ENCODE measurements at regions not wholly inside any gene's neighbourhood (a gene's known extent, or its start where the extent isn't known, plus 50 kb on each side); places are given as distances from the start of the nearest gene placed in this dataset.

DNA sequence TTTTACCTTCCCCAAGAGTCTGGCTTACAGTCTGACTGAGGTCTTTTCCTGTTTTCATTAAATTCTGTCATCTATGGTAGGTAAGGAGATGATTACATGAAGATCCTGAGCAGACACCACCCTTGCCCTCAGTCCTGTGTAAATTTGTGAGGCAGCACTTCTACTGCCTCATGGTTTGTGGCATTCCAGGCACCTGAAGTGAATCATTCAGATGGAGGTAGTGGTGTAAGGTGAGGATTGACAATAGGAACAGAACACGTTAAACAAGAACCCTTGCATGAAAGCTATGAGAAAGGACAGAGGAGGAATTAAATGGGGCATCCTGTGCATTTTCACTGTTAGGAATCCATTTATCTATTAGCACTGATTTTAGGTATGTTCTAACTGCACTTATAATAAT, 618.6 kb downstream of the TLL1 start:
- no peak for DNase-seq (ENCODE audit: low spot score)

DNA sequence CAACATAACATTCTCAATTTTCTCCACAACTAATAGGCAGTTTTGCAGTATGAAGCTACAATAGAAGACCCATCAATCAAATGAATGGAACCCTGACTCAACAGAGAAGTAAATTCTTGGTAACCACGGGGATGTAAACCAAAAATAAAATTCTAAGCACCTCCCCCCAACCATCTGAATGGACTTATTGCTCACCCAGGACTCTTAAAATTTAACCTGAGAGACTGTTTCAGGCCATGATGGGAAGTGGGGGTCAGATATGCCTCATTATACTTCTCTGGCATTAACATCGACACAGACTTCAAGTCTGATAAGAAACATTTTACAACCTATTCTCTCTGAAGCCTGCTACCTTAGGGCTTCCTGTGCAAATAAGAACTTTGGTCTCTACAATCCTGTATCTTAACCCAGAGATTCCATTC, 620.9 kb downstream of the TLL1 start:
- no peak for DNase-seq (ENCODE audit: low spot score)

GRCh38 chr4:166498546-166498945, 625.5 kb downstream of the TLL1 start:
- peak; percentile 79 for DNase-seq (ENCODE audit: low spot score)

GRCh38 chr4:166499820-166500219, 626.8 kb downstream of the TLL1 start:
- no peak for DNase-seq (ENCODE audit: low spot score)

GRCh38 chr4:166501941-166502382, 628.9 kb downstream of the TLL1 start:
- DNase-seq (ENCODE audit: low spot score) = peak; percentile 5

- no peak for DNase-seq (ENCODE audit: low spot score)
Measured at GRCh38 chr4:166502660-166503059, 629.6 kb downstream of the TLL1 start.

DNA sequence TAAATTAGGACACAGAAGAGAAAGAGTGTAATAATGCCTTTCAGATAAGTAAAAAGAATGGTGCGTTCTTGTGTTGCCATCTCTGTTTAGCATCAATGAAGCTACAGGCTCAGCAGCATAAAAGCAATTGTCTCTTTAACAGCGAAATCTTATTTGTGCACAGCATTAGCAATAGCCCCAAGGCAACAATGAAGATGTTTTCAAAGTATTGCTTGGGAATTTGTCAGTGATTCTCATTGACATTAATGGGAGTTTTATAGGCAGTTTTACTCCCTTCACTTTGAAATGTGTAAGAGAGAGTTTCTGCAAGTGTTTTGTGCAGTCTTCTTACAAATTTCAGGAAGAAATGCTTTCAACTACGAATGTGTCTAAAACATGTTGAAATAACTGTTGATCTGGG, 633.0 kb downstream of the TLL1 start:
- DNase-seq (ENCODE audit: low spot score) = no peak

DNA sequence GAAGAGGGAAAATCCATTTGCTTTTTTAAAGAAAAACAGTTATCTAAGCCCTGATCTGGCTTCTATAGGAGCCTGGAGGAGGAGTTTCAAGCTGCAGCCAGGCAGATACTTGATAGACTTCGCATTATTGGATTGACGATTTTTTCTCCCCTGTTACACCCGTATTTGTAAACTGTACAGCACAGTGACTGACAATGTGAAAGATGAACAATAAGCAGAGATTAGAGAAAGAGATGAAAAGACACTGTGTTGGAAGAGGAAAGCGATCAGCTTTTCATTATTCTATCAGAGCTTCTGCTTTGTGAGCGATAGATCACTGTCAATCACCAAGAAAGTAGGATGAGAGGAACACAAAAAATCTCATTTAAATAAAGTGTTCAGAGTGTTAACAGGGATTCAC, 639.2 kb downstream of the TLL1 start:
- DNase-seq (ENCODE audit: low spot score) = no peak

DNA sequence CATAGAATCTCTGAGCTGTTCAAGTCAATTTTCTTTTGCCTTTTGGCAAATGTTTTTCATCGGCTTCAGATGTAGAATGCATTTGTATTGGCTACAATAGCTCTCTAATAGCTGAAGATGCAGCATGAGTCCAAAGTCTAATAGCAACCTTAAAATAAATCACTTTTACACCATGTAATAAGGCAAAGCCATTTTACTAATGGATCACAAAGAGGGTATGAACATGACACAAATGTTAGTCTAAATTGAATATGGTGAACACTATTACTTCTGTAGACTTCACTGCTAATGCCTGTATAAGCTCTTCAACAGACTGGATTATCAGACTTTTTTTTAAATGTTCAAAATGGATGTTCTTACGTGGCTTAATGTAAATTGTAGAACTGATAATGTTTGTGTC, 645.3 kb downstream of the TLL1 start:
- DNase-seq (ENCODE audit: low spot score) = no peak

DNA sequence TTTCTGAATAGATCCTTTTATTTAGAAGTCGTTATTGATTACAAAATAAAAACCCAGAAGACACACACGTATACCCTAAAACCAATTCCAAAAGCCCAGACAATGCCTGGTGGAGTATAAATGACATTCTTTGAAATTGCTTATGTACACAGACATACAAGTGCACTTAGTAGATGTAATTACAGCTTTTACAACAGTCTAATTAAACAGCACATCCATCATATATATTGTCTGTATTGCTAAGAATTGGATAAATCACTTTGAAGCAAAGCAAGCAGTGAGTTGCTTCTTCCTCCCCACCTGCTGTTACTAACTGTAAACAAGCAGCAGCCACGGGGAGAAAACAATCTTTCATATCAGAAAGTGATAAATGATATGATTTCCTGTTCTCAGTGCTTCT, 645.7 kb downstream of the TLL1 start:
- DNase-seq (ENCODE audit: low spot score) = no peak

GRCh38 chr4:166519774-166520173, 646.7 kb downstream of the TLL1 start:
- no peak for DNase-seq (ENCODE audit: low spot score)

- no peak for DNase-seq (ENCODE audit: low spot score)
Measured at GRCh38 chr4:166527500-166527899, 654.5 kb downstream of the TLL1 start.

GRCh38 chr4:166531703-166532102, 658.7 kb downstream of the TLL1 start:
- DNase-seq (ENCODE audit: low spot score) = no peak

GRCh38 chr4:166535865-166536264, 662.8 kb downstream of the TLL1 start:
- no peak for DNase-seq (ENCODE audit: low spot score)

DNA sequence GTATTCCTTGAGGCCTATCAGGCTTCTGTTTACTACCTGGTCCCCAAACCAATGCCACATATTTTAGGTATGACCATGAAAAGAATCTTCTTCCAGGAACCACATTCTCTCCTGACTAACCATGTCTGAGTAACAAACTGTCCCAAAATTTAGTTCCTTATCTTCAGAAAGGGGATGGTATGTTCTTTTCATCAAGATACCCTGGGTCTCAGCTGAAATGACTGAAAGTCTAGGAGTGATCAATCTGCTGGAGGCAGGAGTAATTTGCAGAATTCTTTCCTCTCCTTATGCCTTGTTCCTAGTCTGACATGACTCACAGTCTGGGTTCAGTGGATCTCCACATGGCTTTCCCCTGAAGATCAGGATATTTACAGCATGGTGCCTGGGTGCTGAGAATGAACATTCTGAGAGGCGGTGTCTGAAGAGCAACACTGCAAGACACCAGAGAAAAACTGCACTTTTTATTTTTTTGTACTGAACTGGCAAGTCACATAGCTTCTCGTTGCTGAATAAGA, 665.5 kb downstream of the TLL1 start:
- DNase-seq (ENCODE audit: low spot score) = no peak

DNA sequence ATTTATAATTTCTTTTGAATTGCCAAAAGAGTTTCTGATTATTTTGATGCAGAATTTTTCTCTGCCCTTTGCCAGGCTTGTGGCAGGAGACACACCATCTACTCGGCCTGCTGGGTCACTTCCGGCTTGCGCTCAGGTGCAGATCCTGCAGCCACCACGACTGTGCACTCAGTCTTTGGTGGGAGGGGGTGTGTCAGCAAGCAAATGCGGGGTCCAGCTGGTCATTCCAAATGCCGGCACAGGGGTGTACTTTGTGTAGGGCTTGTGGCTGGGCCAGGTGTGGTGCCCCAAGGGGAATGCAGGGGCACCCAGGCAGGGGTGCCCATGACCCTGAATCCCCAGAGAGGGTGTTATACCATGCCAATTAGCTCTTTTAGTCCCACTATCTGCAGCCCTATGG, 673.0 kb downstream of the TLL1 start:
- DNase-seq (ENCODE audit: low spot score) = no peak

- no peak for DNase-seq (ENCODE audit: low spot score)
Measured at GRCh38 chr4:166577639-166578038, 656.7 kb downstream of the SPOCK3 start.

DNA sequence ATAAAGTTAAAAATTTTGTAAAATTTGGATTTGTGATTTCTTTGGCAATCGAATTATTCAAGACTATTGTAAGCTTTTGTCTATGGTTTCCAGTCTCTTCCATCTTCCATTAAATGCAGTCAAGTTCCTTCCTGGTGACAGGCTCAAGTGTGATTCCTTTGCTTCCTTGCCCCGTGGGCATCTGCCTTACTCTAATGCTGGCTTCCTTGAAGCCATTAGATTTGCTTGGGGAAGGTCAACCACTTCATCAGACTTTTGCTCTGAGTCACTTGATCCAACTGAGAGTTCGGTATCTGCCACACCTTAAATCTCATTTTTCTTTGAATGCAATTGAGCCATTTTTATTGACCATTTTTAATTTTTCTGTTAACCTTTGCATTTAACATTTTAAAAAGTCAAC, 648.8 kb downstream of the SPOCK3 start:
- DNase-seq (ENCODE audit: low spot score) = no peak

GRCh38 chr4:166594326-166594946, 639.9 kb downstream of the SPOCK3 start:
- no peak for DNase-seq (ENCODE audit: low spot score)

DNA sequence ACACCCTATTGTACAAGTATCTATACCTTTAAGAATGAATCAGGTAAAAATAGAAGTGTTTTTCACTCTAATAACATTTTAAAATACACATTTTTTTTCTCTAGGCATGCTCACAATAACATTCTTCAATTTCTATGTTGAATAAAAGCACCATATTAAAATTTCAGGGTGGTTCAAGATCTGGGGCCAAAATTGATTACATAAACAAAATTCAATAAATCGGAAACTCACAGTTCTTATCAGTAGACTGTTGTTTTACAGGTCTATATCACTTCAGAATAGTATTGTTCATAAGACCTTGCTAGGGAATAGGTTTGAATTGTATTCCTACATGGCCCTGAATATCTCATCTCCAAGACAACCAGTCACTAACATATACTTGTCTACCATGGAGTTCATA, 634.0 kb downstream of the SPOCK3 start:
- no peak for DNase-seq (ENCODE audit: low spot score)

DNA sequence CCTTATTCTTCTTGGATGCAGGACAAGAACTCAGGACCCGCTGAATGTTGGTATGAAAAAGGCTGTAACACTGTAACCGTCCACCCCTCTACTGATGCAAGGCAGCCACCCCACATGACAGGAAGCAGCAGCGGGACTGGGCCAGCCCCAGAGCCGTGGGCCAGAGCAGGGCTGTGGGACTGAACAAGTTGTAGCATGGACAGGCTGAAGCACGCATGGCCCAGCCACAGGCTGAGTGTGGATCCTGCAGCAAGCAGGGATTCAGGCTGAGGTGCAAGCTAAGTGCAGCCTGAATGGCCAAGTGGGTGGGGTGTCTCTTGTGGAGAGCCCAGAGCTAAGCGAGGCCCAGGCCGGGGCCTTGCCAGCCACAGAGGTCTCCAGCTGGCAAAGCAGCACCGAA, 632.2 kb downstream of the SPOCK3 start:
- DNase-seq (ENCODE audit: low spot score) = no peak

- DNase-seq (ENCODE audit: low spot score) = no peak
Measured at GRCh38 chr4:166622425-166622977, 611.8 kb downstream of the SPOCK3 start.

GRCh38 chr4:166625018-166625637, 609.2 kb downstream of the SPOCK3 start:
- no peak for DNase-seq (ENCODE audit: low spot score)
